H9 (cell line): ENCODE measurements at regions not wholly inside any gene's neighbourhood (a gene's known extent, or its start where the extent isn't known, plus 50 kb on each side); places are given as distances from the start of the nearest gene placed in this dataset.

Experiments used
- DNase-seq: peaks from one replicate; pipeline ENCODE4 v3.0.0-alpha.2; 2017
- H2AFZ ChIP-seq: one replicate; pipeline ENCODE4 v1.6.1; 2013; ENCODE audit warnings: mild to moderate bottlenecking, low read length, control low read depth, moderate library complexity
- H2AK5ac ChIP-seq: 2 replicates; pipeline ENCODE4 v1.6.1; 2013; ENCODE audit warnings: low read length, control low read depth, mixed read lengths; ENCODE audit not compliant: insufficient read length
- H2BK120ac ChIP-seq: one replicate; pipeline ENCODE4 v1.6.1; 2013; ENCODE audit warnings: low read depth, mild to moderate bottlenecking, low read length, control low read depth, inconsistent platforms; ENCODE audit not compliant: poor library complexity, severe bottlenecking
- H2BK12ac ChIP-seq: 2 replicates; pipeline ENCODE4 v1.6.1; 2013; ENCODE audit warnings: low read length, control low read depth, mixed read lengths, low read depth; ENCODE audit not compliant: insufficient read length
- H2BK15ac ChIP-seq: 2 replicates; pipeline ENCODE4 v1.6.1; 2013; ENCODE audit warnings: low read depth, low read length, control low read depth
- H2BK20ac ChIP-seq: one replicate; pipeline ENCODE4 v1.6.1; 2013; ENCODE audit warnings: low read depth, mild to moderate bottlenecking, low read length, control low read depth, inconsistent platforms; ENCODE audit not compliant: poor library complexity, severe bottlenecking
- H2BK5ac ChIP-seq: 2 replicates; pipeline ENCODE4 v1.6.1; 2013; ENCODE audit warnings: low read length, control low read depth, mixed read lengths; ENCODE audit not compliant: insufficient read length
- H3K14ac ChIP-seq: 2 replicates; pipeline ENCODE4 v1.6.1; 2013; ENCODE audit warnings: low read length, control low read depth; ENCODE audit not compliant: insufficient read depth
- H3K18ac ChIP-seq: 2 replicates; pipeline ENCODE4 v1.6.1; 2013; ENCODE audit warnings: low read depth, mild to moderate bottlenecking, mixed read lengths, low read length, control low read depth; ENCODE audit not compliant: insufficient read length
- H3K23ac ChIP-seq: 2 replicates; pipeline ENCODE4 v1.6.1; 2013; ENCODE audit warnings: low read length, control low read depth, mixed read lengths, low read depth; ENCODE audit not compliant: insufficient read length
- H3K23me2 ChIP-seq: 2 replicates; pipeline ENCODE4 v1.6.1; 2013; ENCODE audit warnings: low read depth, mild to moderate bottlenecking, mixed read lengths, low read length, control low read depth; ENCODE audit not compliant: insufficient read length, poor library complexity, severe bottlenecking
- H3K27ac ChIP-seq: 2 replicates; pipeline ENCODE4 v1.5.1; 2013; ENCODE audit warnings: low read length, control low read depth, mixed read lengths, low read depth; ENCODE audit not compliant: insufficient read length
- H3K27me3 ChIP-seq: 2 replicates; pipeline ENCODE4 v1.6.1; 2013; ENCODE audit warnings: low read length, control low read depth, inconsistent platforms; ENCODE audit not compliant: insufficient read depth
- H3K4ac ChIP-seq: 2 replicates; pipeline ENCODE4 v1.6.1; 2013; ENCODE audit warnings: low read depth, mild to moderate bottlenecking, control low read depth, inconsistent platforms, low read length, moderate library complexity
- H3K4me1 ChIP-seq: 2 replicates; pipeline ENCODE4 v1.6.1; 2013; ENCODE audit warnings: low read length, control low read depth, inconsistent platforms; ENCODE audit not compliant: insufficient read depth
- H3K4me2 ChIP-seq: 2 replicates; pipeline ENCODE4 v1.6.1; 2013; ENCODE audit warnings: low read length, control low read depth, mixed read lengths; ENCODE audit not compliant: insufficient read length, insufficient read depth
- H3K56ac ChIP-seq: 2 replicates; pipeline ENCODE4 v1.6.1; 2013; ENCODE audit warnings: low read depth, mild to moderate bottlenecking, mixed read lengths, low read length, control low read depth; ENCODE audit not compliant: insufficient read length
- H3K79me1 ChIP-seq: 2 replicates; pipeline ENCODE4 v1.6.1; 2013; ENCODE audit warnings: low read depth, mild to moderate bottlenecking, moderate library complexity, low read length, control low read depth, inconsistent platforms; ENCODE audit not compliant: insufficient read depth, poor library complexity, severe bottlenecking
- H3K79me2 ChIP-seq: 2 replicates; pipeline ENCODE4 v1.6.1; 2013; ENCODE audit warnings: low read length, control low read depth, inconsistent platforms; ENCODE audit not compliant: insufficient read depth
- H3K9ac ChIP-seq: 2 replicates; pipeline ENCODE4 v1.6.1; 2013; ENCODE audit warnings: low read length, control low read depth, mixed read lengths; ENCODE audit not compliant: insufficient read length; ENCODE audit errors: extremely low read depth
- H3K9me3 ChIP-seq: one replicate; pipeline ENCODE4 v1.6.1; 2013; ENCODE audit warnings: low read depth, low read length, inconsistent platforms; ENCODE audit not compliant: control insufficient read depth
- H3T11ph ChIP-seq: one replicate; pipeline ENCODE4 v1.6.1; 2013; ENCODE audit warnings: mild to moderate bottlenecking, low read length, control low read depth, inconsistent platforms
- H4K20me1 ChIP-seq: one replicate; pipeline ENCODE4 v1.6.1; 2013; ENCODE audit not compliant: control insufficient read depth, insufficient read length, insufficient read depth
- H4K5ac ChIP-seq: 2 replicates; pipeline ENCODE4 v1.6.1; 2013; ENCODE audit warnings: low read depth, mild to moderate bottlenecking, mixed read lengths, low read length, control low read depth; ENCODE audit not compliant: insufficient read length
- H4K8ac ChIP-seq: replicated peaks from 2 replicates; pipeline ENCODE4 v1.6.1; 2013; ENCODE audit warnings: low read length, control low read depth, mixed read lengths, low read depth; ENCODE audit not compliant: insufficient read length
- H4K91ac ChIP-seq: 2 replicates; pipeline ENCODE4 v1.6.1; 2013; ENCODE audit warnings: low read depth, mild to moderate bottlenecking, moderate library complexity, mixed read lengths, low read length, control low read depth; ENCODE audit not compliant: insufficient read length
- H3K27ac Mint-ChIP-seq, 3 experiments: 2 replicates in 2 of 3; 3 replicates in 1 of 3; pipeline ENCODE4 v1.8.0; 2020 to 2021; ENCODE audit warnings: mixed read lengths in 3 of 3, mild to moderate bottlenecking in 1 of 3, moderate library complexity in 1 of 3
- H3K27me3 Mint-ChIP-seq: 2 replicates; pipeline ENCODE4 v1.8.0; 2021; ENCODE audit warnings: low read depth, mild to moderate bottlenecking, moderate library complexity, mixed read lengths
- H3K36me3 Mint-ChIP-seq, 3 experiments: 2 replicates in 2 of 3; 3 replicates in 1 of 3; pipeline ENCODE4 v1.8.0; 2020 to 2021; ENCODE audit warnings: low read depth in 3 of 3, mixed read lengths in 3 of 3; ENCODE audit not compliant: insufficient read depth in 1 of 3
- H3K4me1 Mint-ChIP-seq, 2 experiments: 2 replicates each; pipeline ENCODE4 v1.8.0; 2020; ENCODE audit warnings: mixed read lengths in 2 of 2
- H3K4me3 Mint-ChIP-seq, 2 experiments: 2 replicates in 1 of 2; 3 replicates in 1 of 2; pipeline ENCODE4 v1.8.0; 2020 to 2021; ENCODE audit warnings: mild to moderate bottlenecking in 2 of 2, mixed read lengths in 2 of 2, moderate library complexity in 1 of 2
- H3K9me3 Mint-ChIP-seq, 2 experiments: 2 replicates in 1 of 2; 3 replicates in 1 of 2; pipeline ENCODE4 v1.8.0; 2020; ENCODE audit warnings: mild to moderate bottlenecking in 2 of 2, mixed read lengths in 2 of 2, moderate library complexity in 1 of 2
- CTCF ChIP-seq: fragments of 200-600 bp; sonication (generic); conservative IDR thresholded peaks from 3 replicates; pipeline ENCODE4 v1.8.0; 2021; ENCODE audit warnings: antibody characterized with exemption, mild to moderate bottlenecking
- WGBS: extraction: QIAGEN DNeasy Blood & Tissue Kit; methylation state at CpG from one replicate; pipeline ENCODE4 v1.1.7; 2013; ENCODE audit warnings: missing lambda C conversion rate, low lambda C conversion rate, mixed read lengths; ENCODE audit not compliant: insufficient read length; ENCODE audit errors: extremely low coverage; 5-methylcytosine and 5-hydroxymethylcytosine counted together

- H3K4me3 Mint-ChIP-seq = no peak overlapping the region
- no peak for TF ChIP-seq CTCF
- Histone ChIP-seq H2AFZ (no peak overlapping the region), H4K8ac (no peak overlapping the region), H4K20me1 (no peaks in the 10 kb centered on the region), H3K14ac (no peak overlapping the region), H2BK5ac (no peak overlapping the region), H3K9ac (no peak overlapping the region), H3K56ac (no peak overlapping the region), H2BK20ac (no peak overlapping the region), H3K23ac (no peak overlapping the region), H2AK5ac (no peak overlapping the region), H3K4me2 (no peak overlapping the region), H2BK15ac (no peak overlapping the region), H3K23me2 (no peaks in the 10 kb centered on the region), H3K27me3 (peaks cover 2% of the 10 kb centered on the region; the same call in 1 of the 2 replicates), H2BK12ac (no peak overlapping the region), H4K91ac (no peak overlapping the region), H3K4me1 (peaks cover 17% of the 10 kb centered on the region), H3K79me2 (no peaks in the 10 kb centered on the region), H3K79me1 (no peaks in the 10 kb centered on the region), H3K18ac (no peak overlapping the region), H3K4ac (no peak overlapping the region), H2BK120ac (no peak overlapping the region), H3K9me3 (no peaks in the 10 kb centered on the region), H3T11ph (no peak overlapping the region), H3K27ac (no peak overlapping the region), H4K5ac (no peak overlapping the region)
- H3K27ac Mint-ChIP-seq = no peak overlapping the region
- no peaks in the 10 kb centered on the region for H3K36me3 Mint-ChIP-seq
- H3K27me3 Mint-ChIP-seq = no peaks in the 10 kb centered on the region
- H3K4me1 Mint-ChIP-seq = peaks cover 54 to 63% of the 10 kb centered on the region in 2 experiments
- no CpG with 5 or more reads among the region's 1 CpG for WGBS
- DNase-seq = no peak
- no peaks in the 10 kb centered on the region for H3K9me3 Mint-ChIP-seq
These were observed 214.2 kb upstream of the FOXD3 start for GRCh38 chr1:63108206-63108605.
